Mesothelial cell of epicardium (in vitro differentiated cells): ENCODE measurements at regions not wholly inside any gene's neighbourhood (a gene's known extent, or its start where the extent isn't known, plus 50 kb on each side); places are given as distances from the start of the nearest gene placed in this dataset.

Experiments
- DNase-seq, 2 experiments: peaks; one replicate each; pipeline ENCODE4 v3.0.0; 2021; ENCODE audit warnings: low spot score in 2 of 2; ENCODE audit not compliant: unreplicated experiment in 2 of 2
- H3K27ac Mint-ChIP-seq: 2 replicates; pipeline ENCODE4 v1.8.0; 2021; ENCODE audit warnings: mixed read lengths
- H3K27me3 Mint-ChIP-seq: 2 replicates; pipeline ENCODE4 v1.8.0; 2021; ENCODE audit warnings: low read depth, mixed read lengths
- H3K36me3 Mint-ChIP-seq: 2 replicates; pipeline ENCODE4 v1.8.0; 2021; ENCODE audit warnings: mixed read lengths
- H3K4me1 Mint-ChIP-seq: 2 replicates; pipeline ENCODE4 v1.8.0; 2021; ENCODE audit warnings: mixed read lengths
- H3K4me3 Mint-ChIP-seq: 2 replicates; pipeline ENCODE4 v1.8.0; 2021; ENCODE audit warnings: mild to moderate bottlenecking, moderate library complexity, mixed read lengths
- H3K9me3 Mint-ChIP-seq: 2 replicates; pipeline ENCODE4 v1.8.0; 2021; ENCODE audit warnings: mixed read lengths
- CTCF ChIP-seq: fragments of 200-600 bp; sonication (generic); IDR thresholded peaks from one replicate; pipeline ENCODE4 v1.5.0; 2021; ENCODE audit warnings: antibody characterized with exemption; ENCODE audit not compliant: unreplicated experiment

GRCh38 chr1:2948001-2948750 is 73.1 kb upstream of the ACTRT2 start:
- no peak for DNase-seq
- Mint-ChIP-seq H3K36me3 (peaks cover 2% of the 10 kb centered on the region), H3K27me3 (no peaks in the 10 kb centered on the region), H3K27ac (no peak overlapping the region), H3K9me3 (peaks cover 17% of the 10 kb centered on the region), H3K4me3 (no peak overlapping the region), H3K4me1 (no peaks in the 10 kb centered on the region)
- TF ChIP-seq CTCF: no peak

- Mint-ChIP-seq H3K9me3 (peaks cover 24% of the 10 kb centered on the region), H3K27ac (no peak overlapping the region), H3K4me3 (no peak overlapping the region), H3K4me1 (no peaks in the 10 kb centered on the region), H3K36me3 (peaks cover 3% of the 10 kb centered on the region), H3K27me3 (no peaks in the 10 kb centered on the region)
- DNase-seq: no peak
- no peak for TF ChIP-seq CTCF
Measured at GRCh38 chr1:2948751-2949680, 72.3 kb upstream of the ACTRT2 start.

- TF ChIP-seq CTCF: no peak
- H3K36me3 Mint-ChIP-seq: peaks cover 3% of the 10 kb centered on the region
- no peak overlapping the region for H3K27ac Mint-ChIP-seq
- H3K9me3 Mint-ChIP-seq: peaks cover 36% of the 10 kb centered on the region
- DNase-seq: no peak
- H3K4me1 Mint-ChIP-seq: no peaks in the 10 kb centered on the region
- H3K27me3 Mint-ChIP-seq: no peaks in the 10 kb centered on the region
- no peak overlapping the region for H3K4me3 Mint-ChIP-seq
Measured at GRCh38 chr1:2949966-2950925, 71.0 kb upstream of the ACTRT2 start.

GRCh38 chr1:2950926-2951305 is 70.4 kb upstream of the ACTRT2 start:
- peaks cover 3% of the 10 kb centered on the region for H3K36me3 Mint-ChIP-seq
- no peak for TF ChIP-seq CTCF
- H3K27ac Mint-ChIP-seq: no peak overlapping the region
- H3K27me3 Mint-ChIP-seq: no peaks in the 10 kb centered on the region
- DNase-seq: no peak
- H3K4me1 Mint-ChIP-seq: no peaks in the 10 kb centered on the region
- no peak overlapping the region for H3K4me3 Mint-ChIP-seq
- peaks cover 38% of the 10 kb centered on the region for H3K9me3 Mint-ChIP-seq

- Mint-ChIP-seq H3K4me1 (no peaks in the 10 kb centered on the region), H3K36me3 (peaks cover 7% of the 10 kb centered on the region), H3K27ac (no peak overlapping the region), H3K27me3 (no peaks in the 10 kb centered on the region), H3K4me3 (no peak overlapping the region), H3K9me3 (peaks cover 45% of the 10 kb centered on the region)
- no peak for TF ChIP-seq CTCF
- DNase-seq: no peak
Measured at GRCh38 chr1:2951856-2952255, 69.4 kb upstream of the ACTRT2 start.
